ENCODE measurements at regions not wholly inside any gene's neighbourhood (a gene's known extent, or its start where the extent isn't known, plus 50 kb on each side); places are given as distances from the start of the nearest gene placed in this dataset.

DNA sequence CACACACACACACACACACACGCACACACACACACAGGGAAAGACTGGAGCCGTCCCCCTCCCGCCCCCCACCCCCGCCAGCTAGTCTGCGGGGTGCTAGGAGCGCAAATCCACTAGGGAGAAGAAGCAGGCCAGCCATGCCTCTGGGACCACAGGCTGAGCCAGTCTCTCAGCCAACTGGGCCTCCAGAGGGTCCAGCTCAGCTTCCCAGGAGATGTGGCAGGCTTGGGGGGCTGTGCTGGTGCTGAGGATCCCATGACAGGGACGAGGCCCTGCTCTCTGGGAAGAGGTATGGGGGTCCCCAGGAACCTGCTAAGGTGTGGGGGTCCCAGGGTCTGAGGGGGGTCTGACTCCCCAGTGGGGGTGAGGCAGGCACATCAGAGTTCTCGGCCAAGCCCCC is 133.5 kb downstream of the NCOR2 start:
- TF ChIP-seq FOXK2 (IDR thresholded peaks at IDR 0.05), result no peak
- TF ChIP-seq ELF4 (IDR thresholded peaks at IDR 0.05), result no peak
- TF ChIP-seq BHLHE40 (IDR thresholded peaks at IDR 0.05; ENCODE audit: borderline replicate concordance), result no peak
- TF ChIP-seq ZNF384 (IDR thresholded peaks at IDR 0.05), result no peak
- no peak for TF ChIP-seq TARDBP (IDR thresholded peaks at IDR 0.05)
- TF ChIP-seq, protein P1, sequence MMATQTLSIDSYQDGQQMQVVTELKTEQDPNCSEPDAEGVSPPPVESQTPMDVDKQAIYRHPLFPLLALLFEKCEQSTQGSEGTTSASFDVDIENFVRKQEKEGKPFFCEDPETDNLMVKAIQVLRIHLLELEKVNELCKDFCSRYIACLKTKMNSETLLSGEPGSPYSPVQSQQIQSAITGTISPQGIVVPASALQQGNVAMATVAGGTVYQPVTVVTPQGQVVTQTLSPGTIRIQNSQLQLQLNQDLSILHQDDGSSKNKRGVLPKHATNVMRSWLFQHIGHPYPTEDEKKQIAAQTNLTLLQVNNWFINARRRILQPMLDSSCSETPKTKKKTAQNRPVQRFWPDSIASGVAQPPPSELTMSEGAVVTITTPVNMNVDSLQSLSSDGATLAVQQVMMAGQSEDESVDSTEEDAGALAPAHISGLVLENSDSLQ (IDR thresholded peaks at IDR 0.05), result no peak
- TF ChIP-seq CTBP1 (IDR thresholded peaks at IDR 0.05; ENCODE audit: borderline replicate concordance), result no peak
- TF ChIP-seq HDGF (IDR thresholded peaks at IDR 0.05; ENCODE audit: borderline replicate concordance), result no peak
- no peak for TF ChIP-seq FOXA1 (IDR thresholded peaks at IDR 0.05)
- TF ChIP-seq NFRKB (IDR thresholded peaks at IDR 0.05), result no peak
- no peak for TF ChIP-seq FOXM1 (IDR thresholded peaks at IDR 0.05; ENCODE audit: borderline replicate concordance)
- TF ChIP-seq LEF1 (IDR thresholded peaks at IDR 0.05; ENCODE audit: borderline replicate concordance), result no peak
- no peak for TF ChIP-seq SUZ12 (IDR thresholded peaks at IDR 0.05)
- no peak for TF ChIP-seq L3MBTL2 (conservative IDR thresholded peaks at IDR 0.05)
- no peak for TF ChIP-seq SP1 (IDR thresholded peaks at IDR 0.05)
- TF ChIP-seq ARNT (IDR thresholded peaks at IDR 0.05), result no peak
- POLR2A ChIA-PET, result no interaction called here
- no peak for DNase-seq (ENCODE audit: extremely low spot score)
- CTCF ChIA-PET, result no interaction called here

DNA sequence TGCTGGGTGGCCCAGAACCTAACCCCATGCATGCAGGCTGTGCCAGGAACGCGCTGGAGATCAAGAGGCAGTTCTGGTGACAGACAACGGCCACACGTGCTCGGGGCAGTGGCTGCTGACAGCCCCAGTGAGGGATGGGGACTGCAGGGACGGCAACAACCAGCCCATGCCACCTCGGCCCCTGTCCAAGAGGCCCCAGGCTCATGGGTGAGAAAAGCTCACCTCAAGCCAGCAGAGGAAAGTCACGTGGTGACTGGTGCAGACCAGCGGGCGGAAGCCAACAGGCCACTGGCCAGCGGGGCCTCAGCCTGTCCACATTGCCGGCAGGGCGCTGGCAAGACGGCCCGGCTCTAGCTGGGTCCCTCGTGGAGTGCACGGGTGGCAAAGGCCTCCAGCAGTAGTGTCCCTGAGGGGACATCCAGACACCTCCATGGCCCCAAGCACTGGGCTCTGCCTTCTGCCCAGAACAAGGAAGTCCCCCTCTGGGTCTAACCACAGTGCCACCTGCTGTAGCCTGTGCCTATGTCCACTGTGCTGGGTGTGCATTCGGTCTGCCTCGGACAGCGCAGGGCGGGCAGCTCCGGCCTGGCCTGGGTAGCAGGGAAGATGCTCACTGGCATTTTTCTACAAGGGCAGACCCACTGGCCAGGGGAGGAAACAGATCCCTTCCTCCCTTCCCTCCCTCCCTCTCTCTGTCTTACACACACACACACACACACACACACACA is 134.1 kb downstream of the NCOR2 start:
- TF ChIP-seq FOXM1 (IDR thresholded peaks at IDR 0.05; ENCODE audit: borderline replicate concordance), result no peak
- no peak for TF ChIP-seq HDGF (IDR thresholded peaks at IDR 0.05; ENCODE audit: borderline replicate concordance)
- no peak for TF ChIP-seq SUZ12 (IDR thresholded peaks at IDR 0.05)
- no peak for TF ChIP-seq ZNF384 (IDR thresholded peaks at IDR 0.05)
- TF ChIP-seq L3MBTL2 (conservative IDR thresholded peaks at IDR 0.05), result no peak
- no peak for TF ChIP-seq SP1 (IDR thresholded peaks at IDR 0.05)
- no peak for TF ChIP-seq TARDBP (IDR thresholded peaks at IDR 0.05)
- no peak for TF ChIP-seq LEF1 (IDR thresholded peaks at IDR 0.05; ENCODE audit: borderline replicate concordance)
- no peak for TF ChIP-seq ARNT (IDR thresholded peaks at IDR 0.05)
- TF ChIP-seq BHLHE40 (IDR thresholded peaks at IDR 0.05; ENCODE audit: borderline replicate concordance), result no peak
- TF ChIP-seq FOXK2 (IDR thresholded peaks at IDR 0.05), result no peak
- TF ChIP-seq, protein P1 (IDR thresholded peaks at IDR 0.05), result no peak
- TF ChIP-seq CTBP1 (IDR thresholded peaks at IDR 0.05; ENCODE audit: borderline replicate concordance), result no peak
- no peak for TF ChIP-seq NFRKB (IDR thresholded peaks at IDR 0.05)
- TF ChIP-seq ELF4 (IDR thresholded peaks at IDR 0.05), result no peak
- TF ChIP-seq FOXA1 (IDR thresholded peaks at IDR 0.05), result no peak
- no peak for DNase-seq (ENCODE audit: extremely low spot score)
- CTCF ChIA-PET, result no interaction called here
- POLR2A ChIA-PET, result no interaction called here

DNA sequence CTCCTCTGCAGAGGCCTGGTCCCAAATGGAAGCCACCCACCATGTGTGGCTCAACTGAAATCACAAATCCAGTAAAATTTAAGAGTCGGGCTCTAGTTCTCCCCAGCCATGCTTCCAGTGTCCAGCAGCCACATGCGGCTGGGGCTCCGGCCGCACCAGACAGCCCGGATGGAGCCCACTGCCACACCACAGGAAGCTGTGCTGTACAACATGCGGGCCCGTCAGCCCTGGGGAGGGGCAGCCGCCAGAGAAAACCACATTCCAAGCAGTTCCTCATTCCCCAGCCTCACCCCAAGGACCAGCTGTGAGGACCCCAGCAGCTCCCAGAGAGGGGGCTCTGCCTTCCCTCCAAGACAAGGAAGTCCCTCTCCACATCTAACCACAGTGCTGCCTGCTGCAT is 135.0 kb downstream of the NCOR2 start:
- CTCF ChIA-PET, result no interaction called here
- no peak for TF ChIP-seq TARDBP (IDR thresholded peaks at IDR 0.05)
- no peak for TF ChIP-seq LEF1 (IDR thresholded peaks at IDR 0.05; ENCODE audit: borderline replicate concordance)
- no peak for TF ChIP-seq SUZ12 (IDR thresholded peaks at IDR 0.05)
- no peak for TF ChIP-seq SP1 (IDR thresholded peaks at IDR 0.05)
- no peak for TF ChIP-seq ELF4 (IDR thresholded peaks at IDR 0.05)
- no peak for TF ChIP-seq FOXA1 (IDR thresholded peaks at IDR 0.05)
- no peak for TF ChIP-seq ARNT (IDR thresholded peaks at IDR 0.05)
- TF ChIP-seq FOXM1 (IDR thresholded peaks at IDR 0.05; ENCODE audit: borderline replicate concordance), result no peak
- TF ChIP-seq ZNF384 (IDR thresholded peaks at IDR 0.05), result no peak
- no peak for TF ChIP-seq HDGF (IDR thresholded peaks at IDR 0.05; ENCODE audit: borderline replicate concordance)
- TF ChIP-seq L3MBTL2 (conservative IDR thresholded peaks at IDR 0.05), result no peak
- no peak for TF ChIP-seq FOXK2 (IDR thresholded peaks at IDR 0.05)
- no peak for TF ChIP-seq NFRKB (IDR thresholded peaks at IDR 0.05)
- TF ChIP-seq, protein P1 (IDR thresholded peaks at IDR 0.05), result no peak
- POLR2A ChIA-PET, result no interaction called here

DNA sequence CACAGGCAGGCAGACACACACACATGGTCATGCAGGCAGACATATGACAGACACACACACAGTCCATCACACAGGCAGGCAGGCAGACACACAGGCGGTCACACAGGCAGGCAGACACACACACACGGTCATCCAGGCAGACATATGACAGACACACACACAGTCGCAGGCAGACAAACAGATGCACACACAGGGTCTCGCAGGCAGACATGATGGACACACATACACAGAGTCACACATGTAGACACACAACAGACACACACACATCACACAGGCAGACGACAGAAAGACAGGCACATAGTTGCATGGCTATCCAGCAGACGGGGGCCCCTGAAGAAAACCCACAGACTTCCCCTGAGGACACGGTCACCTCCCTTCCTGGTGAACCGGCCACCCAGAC is 135.4 kb downstream of the NCOR2 start:
- POLR2A ChIA-PET, result no interaction called here
- DNase-seq (ENCODE audit: extremely low spot score), result no peak
- TF ChIP-seq L3MBTL2 (conservative IDR thresholded peaks at IDR 0.05) (no peak), ARNT (IDR thresholded peaks at IDR 0.05) (no peak), NFRKB (IDR thresholded peaks at IDR 0.05) (no peak), CTBP1 (IDR thresholded peaks at IDR 0.05; ENCODE audit: borderline replicate concordance) (no peak), ELF4 (IDR thresholded peaks at IDR 0.05) (no peak), FOXM1 (IDR thresholded peaks at IDR 0.05; ENCODE audit: borderline replicate concordance) (no peak), ZNF384 (IDR thresholded peaks at IDR 0.05) (no peak), FOXA1 (IDR thresholded peaks at IDR 0.05) (no peak), SP1 (IDR thresholded peaks at IDR 0.05) (no peak)
- TF ChIP-seq, protein P1 (IDR thresholded peaks at IDR 0.05), result no peak
- CTCF ChIA-PET, result no interaction called here

More for the DNA sequence above, 135.0 kb downstream of the NCOR2 start:
- no peak for DNase-seq (ENCODE audit: extremely low spot score)

DNA sequence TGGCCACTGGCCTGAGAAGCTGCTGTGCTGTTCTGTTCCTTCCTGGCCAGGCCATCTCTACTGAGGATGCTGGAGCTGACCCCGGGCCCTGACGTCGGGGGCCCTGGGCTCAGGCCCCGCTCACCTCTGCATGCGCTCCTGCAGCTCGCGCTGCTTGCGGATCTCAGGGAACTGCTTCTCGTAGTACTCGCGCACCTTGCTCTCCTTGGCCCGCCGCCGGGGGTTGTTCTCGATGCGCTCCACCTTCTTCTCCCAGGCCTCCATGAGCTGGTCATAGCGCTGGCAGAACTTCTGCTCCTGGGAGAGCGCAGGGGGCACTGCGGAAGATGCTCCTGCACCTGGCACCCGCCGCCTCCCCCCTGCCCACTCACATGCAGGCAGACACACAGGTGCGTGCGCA is 135.6 kb downstream of the RFLNA start:
- POLR2A ChIA-PET, result no interaction called here
- TF ChIP-seq LEF1 (IDR thresholded peaks at IDR 0.05; ENCODE audit: borderline replicate concordance), result no peak
- no peak for TF ChIP-seq HDGF (IDR thresholded peaks at IDR 0.05; ENCODE audit: borderline replicate concordance)
- no peak for TF ChIP-seq ARNT (IDR thresholded peaks at IDR 0.05)
- no peak for TF ChIP-seq BHLHE40 (IDR thresholded peaks at IDR 0.05; ENCODE audit: borderline replicate concordance)
- no peak for TF ChIP-seq SP1 (IDR thresholded peaks at IDR 0.05)
- TF ChIP-seq TARDBP (IDR thresholded peaks at IDR 0.05), result no peak
- no peak for TF ChIP-seq FOXA1 (IDR thresholded peaks at IDR 0.05)
- TF ChIP-seq FOXK2 (IDR thresholded peaks at IDR 0.05), result no peak
- TF ChIP-seq ELF4 (IDR thresholded peaks at IDR 0.05), result no peak
- no peak for TF ChIP-seq L3MBTL2 (conservative IDR thresholded peaks at IDR 0.05)
- TF ChIP-seq CTBP1 (IDR thresholded peaks at IDR 0.05; ENCODE audit: borderline replicate concordance), result no peak
- TF ChIP-seq SUZ12 (IDR thresholded peaks at IDR 0.05), result no peak
- no peak for TF ChIP-seq NFRKB (IDR thresholded peaks at IDR 0.05)
- TF ChIP-seq, protein P1 (IDR thresholded peaks at IDR 0.05), result no peak
- no peak for TF ChIP-seq ZNF384 (IDR thresholded peaks at IDR 0.05)
- no peak for TF ChIP-seq FOXM1 (IDR thresholded peaks at IDR 0.05; ENCODE audit: borderline replicate concordance)
- no peak for DNase-seq (ENCODE audit: extremely low spot score)
- CTCF ChIA-PET, result no interaction called here
